ENCODE measurements at regions not wholly inside any gene's neighbourhood (a gene's known extent, or its start where the extent isn't known, plus 50 kb on each side); places are given as distances from the start of the nearest gene placed in this dataset.

DNA sequence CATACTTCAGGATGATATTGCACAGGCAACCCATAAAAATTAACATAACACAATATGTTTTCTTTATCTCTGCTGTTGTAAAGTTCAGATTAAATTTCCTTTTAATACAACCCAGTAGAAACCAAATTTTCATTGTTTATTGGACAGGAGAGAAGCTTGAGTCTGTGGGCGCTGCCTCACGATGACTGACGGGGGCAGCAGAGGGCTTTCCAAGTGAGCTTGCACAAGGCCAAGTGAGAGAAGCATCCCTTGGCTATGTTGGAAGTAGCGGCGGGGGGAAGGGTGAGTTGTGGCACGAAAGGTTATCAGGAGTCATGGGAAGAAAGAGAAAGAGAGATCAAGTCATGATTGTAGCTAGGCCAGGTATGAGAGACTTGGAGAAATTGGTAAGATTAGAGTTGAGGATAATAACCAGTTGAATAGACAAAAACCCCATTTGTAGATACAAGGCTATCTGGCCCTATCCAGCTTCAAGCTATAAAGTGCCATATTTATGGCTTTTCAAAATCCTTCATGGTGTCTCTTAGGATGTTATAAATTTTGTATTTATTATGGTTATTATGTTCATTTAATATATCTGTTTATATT is 413.7 kb upstream of the FAM98A start:
- peak; percentile 45 for DNase-seq (ENCODE audit: low read depth)
- TF ChIP-seq, protein P1, sequence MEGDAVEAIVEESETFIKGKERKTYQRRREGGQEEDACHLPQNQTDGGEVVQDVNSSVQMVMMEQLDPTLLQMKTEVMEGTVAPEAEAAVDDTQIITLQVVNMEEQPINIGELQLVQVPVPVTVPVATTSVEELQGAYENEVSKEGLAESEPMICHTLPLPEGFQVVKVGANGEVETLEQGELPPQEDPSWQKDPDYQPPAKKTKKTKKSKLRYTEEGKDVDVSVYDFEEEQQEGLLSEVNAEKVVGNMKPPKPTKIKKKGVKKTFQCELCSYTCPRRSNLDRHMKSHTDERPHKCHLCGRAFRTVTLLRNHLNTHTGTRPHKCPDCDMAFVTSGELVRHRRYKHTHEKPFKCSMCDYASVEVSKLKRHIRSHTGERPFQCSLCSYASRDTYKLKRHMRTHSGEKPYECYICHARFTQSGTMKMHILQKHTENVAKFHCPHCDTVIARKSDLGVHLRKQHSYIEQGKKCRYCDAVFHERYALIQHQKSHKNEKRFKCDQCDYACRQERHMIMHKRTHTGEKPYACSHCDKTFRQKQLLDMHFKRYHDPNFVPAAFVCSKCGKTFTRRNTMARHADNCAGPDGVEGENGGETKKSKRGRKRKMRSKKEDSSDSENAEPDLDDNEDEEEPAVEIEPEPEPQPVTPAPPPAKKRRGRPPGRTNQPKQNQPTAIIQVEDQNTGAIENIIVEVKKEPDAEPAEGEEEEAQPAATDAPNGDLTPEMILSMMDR (conservative IDR thresholded peaks at IDR 0.05; ENCODE audit: control insufficient read depth, insufficient read depth, low read depth, low read length): peak; percentile 57

DNA sequence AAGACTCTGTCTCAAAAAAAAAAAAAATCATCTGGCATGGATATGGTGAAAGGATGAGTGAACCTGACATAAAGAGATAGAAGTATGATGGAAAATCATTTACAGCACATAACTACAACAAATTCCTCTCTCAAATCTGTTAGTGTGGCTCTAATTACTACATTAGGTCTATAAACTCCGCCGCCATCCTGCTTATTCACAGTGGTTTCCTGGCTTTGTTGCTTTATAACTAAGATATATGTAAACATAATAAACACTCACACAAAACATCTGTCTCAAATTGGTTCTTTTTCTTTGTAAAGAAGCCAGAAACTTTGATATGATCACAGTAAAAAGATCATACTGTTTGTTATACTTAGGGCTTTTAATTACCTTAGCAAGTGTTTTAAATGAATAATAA is 412.6 kb upstream of the FAM98A start:
- H3K4me3 ChIP-seq (ENCODE audit: control insufficient read depth, low read depth, low read length): no peak overlapping the region
- TF ChIP-seq, protein P1 (conservative IDR thresholded peaks at IDR 0.05; ENCODE audit: control insufficient read depth, insufficient read depth, low read depth, low read length): no peak
- DNase-seq (ENCODE audit: low read depth): no peak

More for the DNA sequence above, 413.7 kb upstream of the FAM98A start:
- no peak overlapping the region for H3K4me3 ChIP-seq (ENCODE audit: control insufficient read depth, low read depth, low read length)

DNA sequence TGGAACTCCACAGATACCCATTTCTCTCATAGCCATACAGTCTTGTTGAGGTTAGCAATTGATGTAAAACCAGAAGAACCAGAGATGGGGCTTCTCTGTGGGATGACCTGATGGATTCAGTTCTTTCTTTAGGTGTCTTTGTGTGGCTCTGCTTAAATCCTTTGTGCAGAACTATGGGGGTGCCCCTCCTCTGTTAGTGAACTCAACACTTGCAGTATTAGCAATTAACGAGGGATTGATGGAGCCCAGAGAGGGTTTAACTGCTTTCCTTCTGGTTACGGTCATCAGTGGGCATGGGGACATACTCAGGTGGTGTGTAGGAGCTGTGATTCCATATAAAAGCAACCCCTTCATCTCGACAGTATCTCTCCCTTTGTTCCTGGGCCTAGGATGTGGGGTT is 406.8 kb upstream of the FAM98A start:
- DNase-seq (ENCODE audit: low read depth): no peak
- TF ChIP-seq, protein P1 (conservative IDR thresholded peaks at IDR 0.05; ENCODE audit: control insufficient read depth, insufficient read depth, low read depth, low read length): no peak
- no peak overlapping the region for H3K4me3 ChIP-seq (ENCODE audit: control insufficient read depth, low read depth, low read length)

DNA sequence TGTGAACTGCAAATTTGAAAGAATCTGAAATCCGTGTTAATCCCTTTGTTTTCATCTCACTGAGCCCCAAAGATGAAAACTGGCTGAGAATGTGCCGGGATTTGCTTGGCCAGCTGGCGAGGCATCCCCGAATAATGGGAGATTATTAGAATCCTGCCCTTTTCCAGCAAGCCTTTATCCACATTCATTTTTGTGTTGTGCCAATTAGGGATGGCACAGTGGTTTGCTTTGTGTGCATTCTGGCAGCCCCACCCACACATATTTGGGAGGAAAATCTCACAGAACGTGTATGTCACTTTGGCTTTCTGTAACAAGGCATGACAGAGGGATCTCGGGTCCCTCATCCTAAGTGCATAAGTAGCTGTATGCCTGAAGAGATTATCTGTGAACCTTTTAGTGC is 405.8 kb upstream of the FAM98A start:
- TF ChIP-seq, protein P1 (conservative IDR thresholded peaks at IDR 0.05; ENCODE audit: control insufficient read depth, insufficient read depth, low read depth, low read length): no peak
- no peak overlapping the region for H3K4me3 ChIP-seq (ENCODE audit: control insufficient read depth, low read depth, low read length)
- no peak for DNase-seq (ENCODE audit: low read depth)

DNA sequence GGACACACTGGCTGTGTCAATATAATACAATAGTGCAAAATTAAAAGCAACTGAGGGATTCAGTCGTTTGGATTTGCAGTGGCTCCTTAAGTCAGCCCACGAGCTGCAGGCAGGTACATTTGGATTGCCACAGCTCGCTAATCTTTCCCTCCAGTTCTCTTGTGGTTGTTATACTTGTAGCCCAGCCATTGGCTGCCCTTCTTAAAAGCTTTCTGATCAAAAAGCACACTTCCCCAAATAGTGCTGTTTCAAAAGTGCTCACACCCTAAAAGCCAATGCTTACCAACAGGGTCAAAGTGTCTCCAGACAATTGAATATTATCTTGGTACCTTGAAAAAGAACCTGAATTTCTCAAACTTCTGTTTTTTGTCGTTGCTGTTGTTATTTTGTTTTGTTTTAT is 404.7 kb upstream of the FAM98A start:
- no peak for DNase-seq (ENCODE audit: low read depth)
- H3K4me3 ChIP-seq (ENCODE audit: control insufficient read depth, low read depth, low read length): no peak overlapping the region
- TF ChIP-seq, protein P1 (conservative IDR thresholded peaks at IDR 0.05; ENCODE audit: control insufficient read depth, insufficient read depth, low read depth, low read length): no peak

DNA sequence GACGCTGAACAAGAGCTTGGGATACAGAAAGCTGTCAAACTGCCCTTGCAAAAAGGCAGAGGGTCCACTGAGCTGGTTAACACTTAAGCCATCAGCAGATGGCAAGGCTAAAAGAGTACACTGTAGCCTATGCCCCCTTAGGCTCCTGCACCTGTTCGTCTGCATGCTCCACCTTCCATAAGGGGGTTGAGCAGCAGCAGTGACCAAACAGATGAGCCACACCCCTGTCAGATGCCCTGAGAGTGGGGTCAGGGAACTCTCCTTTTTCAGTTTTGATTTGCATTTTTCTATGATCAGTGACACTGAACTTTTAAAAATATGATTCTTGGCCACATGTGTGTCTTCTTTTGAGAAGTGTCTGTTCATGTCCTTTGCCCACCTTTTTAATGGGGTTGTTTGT is 402.5 kb upstream of the FAM98A start:
- no peak for DNase-seq (ENCODE audit: low read depth)
- H3K4me3 ChIP-seq (ENCODE audit: control insufficient read depth, low read depth, low read length): no peak overlapping the region
- TF ChIP-seq, protein P1 (conservative IDR thresholded peaks at IDR 0.05; ENCODE audit: control insufficient read depth, insufficient read depth, low read depth, low read length): no peak

DNA sequence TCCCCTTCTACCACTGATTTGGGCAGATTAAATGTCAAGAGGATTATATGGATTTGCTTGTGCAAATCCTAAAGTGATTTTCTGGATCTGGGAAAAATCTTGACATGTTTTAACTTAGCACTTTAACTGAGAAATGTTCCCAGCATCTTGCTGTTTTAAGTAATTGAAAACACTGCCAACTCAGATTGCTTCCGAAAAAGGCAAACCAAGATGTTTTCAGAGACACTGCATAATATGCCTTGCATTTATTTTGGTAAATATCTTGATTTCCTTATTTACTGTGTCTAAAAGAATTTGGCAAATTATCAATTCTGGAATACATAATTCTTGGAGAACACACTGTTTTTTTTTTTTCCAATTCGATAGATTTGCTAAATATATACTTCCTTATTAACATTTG is 385.0 kb upstream of the FAM98A start:
- TF ChIP-seq, protein P1 (conservative IDR thresholded peaks at IDR 0.05; ENCODE audit: control insufficient read depth, insufficient read depth, low read depth, low read length): no peak
- DNase-seq (ENCODE audit: low read depth): no peak
- no peak overlapping the region for H3K4me3 ChIP-seq (ENCODE audit: control insufficient read depth, low read depth, low read length)
